OCI-LY7 (cell line): ENCODE measurements at regions not wholly inside any gene's neighbourhood (a gene's known extent, or its start where the extent isn't known, plus 50 kb on each side); places are given as distances from the start of the nearest gene placed in this dataset.

ENCODE experiments used
- CTCF ChIP-seq: fragments of 200-600 bp; sonication (generic); conservative IDR thresholded peaks from 2 replicates; pipeline ENCODE4 v1.5.1; 2014; ENCODE audit warnings: mild to moderate bottlenecking, antibody characterized with exemption, low read length, moderate library complexity, mixed read lengths
- EZH2phosphoT487 ChIP-seq: fragments of 200-600 bp; sonication (generic); IDR thresholded peaks from 2 replicates; pipeline ENCODE4 v1.6.1; 2018; ENCODE audit warnings: low read depth, borderline replicate concordance, mild to moderate bottlenecking, mixed run types, antibody characterized with exemption, low read length, moderate library complexity, mixed read lengths

- TF ChIP-seq CTCF (no peak), EZH2phosphoT487 (no peak)
Measured at GRCh38 chr18:1668279-1668678, 763.6 kb downstream of the ADCYAP1 start.
